ENCODE measurements at regions not wholly inside any gene's neighbourhood (a gene's known extent, or its start where the extent isn't known, plus 50 kb on each side); places are given as distances from the start of the nearest gene placed in this dataset.
"Not testable (repeated sequence)": the region's sequence is repeated elsewhere in the genome, so short reads cannot be mapped to it uniquely, and the experiment has no call there.

DNA sequence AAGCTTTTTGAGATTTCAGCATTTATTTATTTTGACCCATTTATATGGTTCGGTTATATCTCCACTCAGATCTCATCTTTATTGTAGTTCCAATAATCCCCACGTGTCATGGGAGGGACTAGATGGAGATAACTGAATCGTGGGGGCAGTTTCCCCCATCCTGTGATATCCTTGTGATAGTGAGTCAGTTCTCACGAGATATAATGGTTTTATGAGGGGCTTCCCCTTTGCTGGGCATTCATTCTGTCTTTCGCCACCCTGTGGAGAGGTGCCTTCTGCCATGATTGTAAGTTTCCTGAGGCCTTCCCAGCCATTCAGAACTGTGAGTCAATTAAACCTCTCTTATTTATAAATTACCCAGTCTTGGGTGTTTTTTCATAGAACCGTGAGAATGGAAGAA lies 96.5 kb upstream of the PCSK1 start:
- no peak for DNase-seq

DNA sequence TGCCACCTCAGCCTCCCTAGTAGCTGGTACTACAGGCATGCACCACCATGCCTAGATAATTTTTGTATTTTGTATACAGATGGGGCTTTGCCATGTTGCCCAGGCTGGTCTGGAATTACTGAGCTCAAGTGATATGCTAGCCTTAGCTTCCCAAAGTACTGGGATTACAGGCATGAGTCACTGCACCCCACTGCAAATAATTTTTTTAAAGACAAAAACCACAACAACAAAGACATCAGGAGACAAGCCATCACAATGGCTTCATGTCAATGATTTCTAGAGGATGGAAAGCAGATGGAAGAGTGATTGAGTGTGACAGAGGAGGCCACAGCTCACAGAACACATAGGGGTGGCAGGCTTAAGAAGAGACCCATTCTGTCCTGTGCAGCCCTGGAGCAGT lies 97.9 kb upstream of the PCSK1 start:
- no peak for DNase-seq

DNA sequence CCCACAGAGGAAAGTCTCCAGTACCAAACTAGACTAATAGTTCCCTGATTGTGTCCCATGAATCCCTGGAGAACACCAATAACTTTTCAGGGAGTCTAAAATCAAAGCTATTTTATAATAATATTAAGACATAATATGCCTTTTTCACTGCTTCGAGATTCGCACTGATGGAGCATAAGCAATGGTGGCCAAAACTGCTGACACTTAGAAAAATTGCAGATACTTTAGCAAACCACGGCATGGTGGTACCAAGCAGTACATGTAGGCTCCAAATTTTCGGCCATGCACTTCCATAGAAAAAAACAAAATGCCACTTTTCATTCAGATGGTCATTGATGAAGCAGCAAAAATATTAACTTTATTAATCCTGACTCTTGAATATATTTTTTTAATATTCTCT lies 100.3 kb upstream of the PCSK1 start:
- DNase-seq: no peak

DNA sequence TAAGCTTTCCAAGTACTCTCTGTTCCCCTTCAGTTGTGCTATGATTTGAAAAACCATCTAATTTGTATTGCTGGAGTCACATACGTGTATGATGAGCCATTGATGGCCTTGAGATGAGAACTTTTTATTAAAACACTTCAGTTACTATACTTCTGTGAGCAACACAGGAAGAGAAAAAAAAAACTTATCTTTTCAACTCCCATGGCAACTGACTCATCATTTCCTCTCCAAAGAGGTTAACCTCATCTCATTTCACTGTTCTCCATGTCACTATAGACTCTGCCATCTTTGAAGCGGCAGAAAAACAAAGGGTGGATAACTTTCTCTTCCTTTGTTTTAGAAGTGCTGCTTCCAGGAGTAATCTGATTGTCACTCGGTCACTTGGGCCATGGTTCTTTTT lies 104.3 kb upstream of the PCSK1 start:
- DNase-seq: no peak

DNA sequence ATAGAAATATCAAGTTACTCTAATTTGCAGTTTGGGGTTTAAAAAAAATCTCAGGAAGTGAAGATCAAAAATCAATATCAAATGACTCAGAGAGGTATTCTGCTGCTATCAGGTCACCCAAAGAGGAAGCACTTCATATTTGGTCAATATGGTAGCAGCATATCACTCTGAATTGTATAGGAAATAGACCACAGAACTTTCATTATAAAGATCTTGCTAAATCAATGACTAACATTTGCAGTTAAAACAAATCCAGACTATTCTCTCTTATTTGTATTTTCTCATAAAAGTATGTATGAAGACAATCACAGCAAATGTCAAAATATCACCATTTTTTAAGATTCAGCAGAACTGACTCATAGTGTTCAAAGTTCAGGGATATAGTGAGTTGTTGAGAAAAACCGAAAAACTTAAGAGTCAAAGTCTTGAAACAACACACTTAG lies 105.8 kb upstream of the PCSK1 start:
- no peak for DNase-seq

DNA sequence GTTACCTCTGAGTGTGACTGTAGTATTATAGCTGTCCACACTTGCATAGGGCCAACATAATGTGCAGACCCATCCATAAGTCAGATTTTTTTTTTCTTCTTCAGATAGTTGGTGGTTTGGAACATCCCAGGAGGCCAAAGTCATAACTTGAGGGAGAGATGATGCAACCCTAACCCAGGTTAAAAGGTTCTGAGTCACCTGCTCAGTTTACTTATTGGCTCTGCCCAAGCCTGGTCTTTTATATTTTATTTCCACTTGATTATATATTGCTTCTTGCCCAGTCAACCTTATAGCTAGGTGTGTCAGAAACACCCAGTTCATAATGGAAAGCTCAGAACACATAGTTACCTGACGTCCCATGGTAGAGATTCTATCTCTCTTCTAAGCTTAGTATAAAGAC lies 113.1 kb upstream of the PCSK1 start:
- no peak for DNase-seq

DNA sequence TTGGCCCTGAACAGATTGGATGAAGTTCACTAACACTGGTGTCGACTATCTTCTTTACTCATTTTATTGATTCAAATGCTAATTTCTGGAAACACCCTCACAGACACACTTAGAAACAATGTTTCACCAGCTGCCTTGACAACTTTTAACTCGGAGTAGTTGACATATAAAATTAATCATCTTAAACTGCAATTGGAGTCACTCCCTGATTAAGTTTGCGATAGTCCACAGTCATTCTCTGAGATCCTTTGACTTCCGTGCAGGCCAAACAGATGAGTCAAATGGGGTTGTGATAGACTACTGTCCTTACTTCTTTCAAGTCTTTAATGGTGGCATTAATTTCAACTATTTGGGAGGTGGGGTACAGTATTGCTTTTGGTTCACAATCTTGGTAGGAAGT lies 114.4 kb upstream of the PCSK1 start:
- no peak for DNase-seq

DNA sequence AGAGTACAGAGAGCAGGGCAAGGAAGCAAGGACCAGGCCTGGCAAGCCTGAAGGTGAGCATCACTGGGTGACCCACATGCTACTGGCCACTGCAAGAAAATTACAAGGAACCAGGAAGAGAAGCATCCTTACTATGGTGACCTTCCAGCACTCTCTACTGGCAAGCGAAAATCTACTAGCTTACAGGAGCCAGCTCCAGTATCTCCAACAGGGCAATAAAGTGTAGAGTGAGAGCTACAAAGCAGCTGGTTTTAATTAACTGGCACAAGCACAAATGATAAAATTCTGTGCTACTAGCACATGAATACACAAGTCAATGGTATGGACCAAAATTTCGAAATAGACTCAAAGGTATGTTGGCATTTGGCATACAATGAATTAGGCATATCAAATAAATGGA lies 113.3 kb upstream of the CAST start:
- no peak for DNase-seq

DNA sequence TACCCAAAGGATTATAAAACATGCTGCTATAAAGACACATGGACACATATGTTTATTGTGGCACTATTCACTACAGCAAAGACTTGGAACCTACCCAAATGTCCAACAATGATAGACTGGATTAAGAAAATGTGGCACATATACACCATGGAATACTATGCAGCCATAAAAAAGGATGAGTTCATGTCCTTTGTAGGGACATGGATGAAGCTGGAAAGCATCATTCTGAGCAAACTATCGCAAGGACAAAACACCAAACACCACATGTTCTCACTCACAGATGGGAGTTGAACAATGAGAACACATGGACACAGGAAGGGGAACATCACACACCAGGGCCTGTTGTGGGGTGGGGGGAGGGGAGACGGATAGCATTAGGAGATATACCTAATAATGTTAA lies 101.3 kb upstream of the CAST start:
- DNase-seq: not testable (repeated sequence)

DNA sequence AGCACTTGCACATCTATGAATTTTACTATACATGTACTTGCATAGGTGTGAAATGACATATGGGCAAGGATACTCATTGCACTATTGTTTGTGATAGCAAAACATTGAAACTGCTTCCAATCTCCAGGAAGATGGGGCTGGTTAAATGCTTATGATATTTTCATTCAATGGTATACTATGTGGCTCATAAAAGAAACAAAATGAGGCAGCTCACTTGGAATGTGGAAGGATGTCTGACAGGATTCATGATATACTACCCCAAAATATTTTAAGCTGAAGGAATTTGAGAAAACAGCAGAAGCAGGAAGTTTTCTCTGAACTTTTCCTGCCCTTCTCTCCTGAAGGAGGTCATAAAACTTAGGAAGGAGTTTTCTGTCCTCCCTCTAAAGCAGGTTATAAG lies 99.6 kb upstream of the CAST start:
- no peak for DNase-seq

DNA sequence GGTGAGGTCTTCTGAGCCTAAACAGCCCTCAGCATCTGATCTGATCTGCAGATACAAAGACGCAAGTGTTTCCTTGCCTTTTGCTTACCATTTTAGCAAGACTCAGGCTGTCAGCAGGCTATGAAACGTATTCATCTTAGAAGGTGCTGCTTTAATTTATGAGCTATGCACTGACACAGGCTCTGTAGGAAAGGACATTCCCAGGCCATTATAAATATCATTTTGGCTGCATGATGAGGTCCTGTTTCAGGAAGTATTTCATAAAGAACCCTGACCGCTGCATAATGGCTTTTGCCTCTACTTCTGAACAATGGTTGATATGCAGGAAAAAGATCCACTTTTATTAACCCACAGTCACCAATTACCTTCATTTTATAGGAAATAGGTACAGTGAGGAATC lies 98.4 kb upstream of the CAST start:
- DNase-seq: no peak

DNA sequence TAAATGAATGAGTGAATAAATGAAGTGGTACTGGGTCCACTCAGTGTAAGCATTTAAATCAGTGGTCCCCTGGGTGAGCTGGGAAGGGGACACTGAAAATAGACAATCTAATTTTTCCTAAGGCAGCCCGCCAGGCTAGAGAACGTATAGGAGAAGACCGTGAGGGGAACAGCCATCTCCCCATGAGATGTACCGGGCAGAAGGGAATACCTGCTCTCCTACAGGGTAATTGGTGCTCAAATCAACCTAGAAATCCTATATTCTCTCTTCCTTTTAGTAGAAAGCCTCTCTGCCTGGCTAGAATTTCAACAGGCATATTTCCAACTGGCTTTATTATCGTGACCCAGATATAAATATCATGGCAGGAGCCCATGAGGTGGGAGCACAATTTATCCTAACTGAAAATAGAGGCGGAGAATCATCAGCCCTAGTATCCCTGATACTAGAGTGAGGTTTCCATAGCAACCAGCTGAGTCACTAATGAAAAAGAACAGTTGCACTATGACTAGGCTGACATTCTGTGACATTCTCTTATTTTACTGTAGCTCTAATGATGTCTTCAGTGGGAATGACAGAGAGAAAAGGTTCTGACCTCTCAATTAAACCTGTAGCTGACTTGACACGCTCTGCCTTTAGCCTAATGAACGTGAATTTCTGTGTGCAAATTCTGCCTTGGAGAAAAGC lies 96.5 kb upstream of the CAST start:
- peak in 2 of 3 experiments; percentile 48 to 74 for DNase-seq

DNA sequence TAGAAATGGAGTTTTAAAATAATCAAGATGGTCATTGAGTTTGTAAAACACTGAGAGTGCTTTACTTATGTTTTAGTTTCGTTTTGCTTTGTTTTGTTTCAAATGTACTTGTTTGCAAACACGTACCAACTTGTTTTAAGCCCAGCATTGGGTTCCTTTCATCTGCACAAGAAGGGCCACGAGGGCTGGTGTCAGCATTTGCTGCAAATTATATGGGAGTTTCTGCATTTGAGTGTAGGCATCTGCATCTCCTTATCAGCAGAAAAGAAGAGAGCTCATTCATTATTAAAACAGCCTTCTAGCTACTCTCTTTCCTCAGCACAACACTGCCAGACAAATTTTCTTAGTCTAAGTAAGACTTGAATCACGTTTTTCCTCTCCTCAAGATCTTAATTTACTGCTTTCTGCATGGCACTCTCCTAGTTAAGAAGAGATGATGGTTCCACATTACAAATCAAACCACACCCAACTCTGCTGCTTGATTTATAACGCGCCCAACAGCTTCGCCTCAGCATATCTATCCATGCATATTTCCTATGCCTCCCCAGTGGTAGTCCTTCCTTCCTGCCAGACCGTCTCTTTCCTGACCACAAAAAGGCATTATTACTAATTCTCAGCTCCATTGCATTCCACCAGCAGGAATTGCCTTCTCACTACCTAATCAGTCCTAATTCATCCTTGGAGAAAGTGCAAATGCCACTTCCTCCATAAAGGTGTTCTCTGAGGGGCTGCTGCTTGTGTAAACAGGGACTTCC lies 95.2 kb upstream of the CAST start:
- peak in 1 of 3 experiments; percentile 23 for DNase-seq

DNA sequence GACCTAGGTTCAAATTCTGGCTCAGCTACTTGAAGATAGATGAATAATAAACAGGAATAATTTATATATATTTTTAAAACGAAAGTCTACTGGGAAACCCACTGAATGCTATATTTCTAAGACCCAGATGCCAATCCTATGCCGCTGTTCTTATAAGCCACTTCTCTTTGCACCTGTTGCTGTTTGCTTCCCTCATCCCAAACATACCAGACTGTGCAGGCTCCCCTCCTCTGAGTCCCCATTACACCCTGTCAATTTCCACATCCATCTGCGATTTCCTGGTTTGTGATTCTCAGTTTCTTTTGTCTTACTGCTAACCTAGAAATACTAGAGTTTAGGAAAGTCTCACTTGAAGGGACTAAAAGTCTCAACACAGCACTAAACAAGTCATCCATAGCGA lies 92.8 kb upstream of the CAST start:
- DNase-seq: peak in 1 of 3 experiments; percentile 55

DNA sequence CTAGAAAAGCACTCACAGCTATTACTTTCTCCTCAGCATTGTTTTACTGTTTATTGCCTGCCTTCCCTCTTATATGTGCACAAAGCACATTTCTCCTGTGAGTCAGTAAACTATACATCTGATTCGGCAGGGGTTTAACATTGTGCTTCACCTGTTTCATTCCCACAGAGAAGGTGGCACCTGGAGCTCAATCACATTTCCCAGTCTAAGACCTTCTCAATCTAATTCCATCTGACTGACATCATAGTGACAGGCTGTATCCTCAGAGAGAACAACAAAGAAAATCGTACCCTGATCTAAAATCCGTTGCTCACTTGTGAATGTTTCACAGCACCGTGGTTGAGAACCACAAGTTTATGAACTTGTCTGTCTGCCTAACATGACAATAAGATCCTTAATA lies 92.4 kb upstream of the CAST start:
- DNase-seq: peak in 2 of 3 experiments; percentile 13 to 55

DNA sequence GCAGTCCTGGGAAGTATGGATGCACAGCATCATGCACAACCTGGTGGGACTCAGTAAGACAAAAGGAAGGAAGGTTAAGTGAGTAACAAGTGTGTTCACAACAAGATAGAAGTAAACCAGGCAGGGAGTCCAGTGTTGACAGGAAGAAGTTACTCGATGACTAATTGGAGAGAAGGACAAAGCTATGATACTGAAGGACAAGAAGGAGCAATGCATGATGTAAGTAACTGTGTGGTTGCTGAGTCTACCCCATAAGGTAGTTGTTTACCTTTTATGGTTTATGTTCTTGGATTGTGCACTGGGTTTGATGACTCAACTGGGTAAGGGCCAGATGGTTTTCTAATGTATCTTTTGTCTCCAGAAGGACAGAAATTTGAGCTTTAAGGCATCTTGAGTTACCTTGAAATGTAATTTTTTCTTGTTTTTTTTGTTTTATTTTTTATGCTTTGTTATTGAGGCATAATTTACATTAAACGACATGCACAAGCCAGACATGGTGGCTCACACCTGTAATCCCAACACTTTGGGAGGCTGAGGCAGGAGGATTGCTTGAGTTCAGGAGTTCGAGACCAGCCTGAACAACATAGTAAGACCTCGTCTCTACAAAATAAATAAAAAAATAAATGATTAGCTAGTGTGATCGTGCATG lies 89.2 kb upstream of the CAST start:
- no peak for DNase-seq

DNA sequence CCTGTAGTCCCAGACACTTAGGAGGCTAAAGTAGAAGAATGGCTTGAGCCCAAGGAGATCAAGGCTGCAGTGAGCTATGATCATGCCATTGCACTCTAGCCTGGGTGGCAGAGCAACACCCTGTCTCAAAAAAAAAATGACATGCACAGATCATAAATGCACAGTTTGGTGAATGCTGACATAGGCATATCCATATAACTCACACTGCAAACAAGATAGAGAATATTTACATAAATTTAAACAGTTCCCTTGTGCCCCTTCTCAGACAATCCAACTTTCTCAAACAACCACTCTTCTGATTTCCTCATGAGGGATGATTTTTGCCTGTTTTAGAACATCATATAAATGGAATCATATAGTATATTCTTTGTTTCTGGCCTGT lies 88.7 kb upstream of the CAST start:
- DNase-seq: no peak

DNA sequence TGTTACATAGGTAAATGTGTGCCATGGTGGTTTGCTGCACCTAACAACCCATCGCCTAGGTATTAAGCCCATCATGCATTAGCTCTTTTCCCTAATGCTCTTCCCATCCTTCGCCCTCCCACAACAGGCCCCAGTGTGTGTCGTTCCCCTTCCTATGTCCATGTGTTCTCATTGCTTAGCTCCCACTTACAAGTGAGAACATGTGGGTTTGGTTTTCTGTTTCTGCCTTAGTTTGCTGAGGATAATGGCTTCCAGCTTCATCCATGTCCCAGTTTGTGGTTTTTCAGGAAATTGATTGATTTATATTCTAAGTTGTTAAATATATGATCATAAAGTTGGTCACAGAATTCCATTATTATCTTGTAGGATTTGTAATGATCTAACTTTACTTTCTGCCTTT lies 85.3 kb upstream of the CAST start:
- DNase-seq: no peak

DNA sequence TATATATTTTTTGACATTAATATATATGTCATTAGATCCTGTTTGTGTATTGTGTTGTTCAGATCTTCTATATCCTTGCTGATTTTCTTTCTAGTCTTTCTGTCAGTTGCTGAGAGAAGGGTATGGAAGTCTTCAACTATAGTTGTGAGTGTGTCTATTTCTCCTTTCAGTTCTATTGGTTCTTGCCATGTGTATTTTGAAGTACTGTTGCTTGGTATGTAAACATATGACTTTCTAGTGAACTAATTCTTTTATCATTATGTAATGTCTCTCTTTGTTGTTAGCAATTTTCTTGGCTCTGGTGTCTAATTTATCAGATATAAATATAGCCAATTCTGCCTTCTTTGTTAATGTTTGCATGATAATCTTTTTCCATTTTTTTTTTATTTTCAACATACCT lies 84.3 kb upstream of the CAST start:
- no peak for DNase-seq

DNA sequence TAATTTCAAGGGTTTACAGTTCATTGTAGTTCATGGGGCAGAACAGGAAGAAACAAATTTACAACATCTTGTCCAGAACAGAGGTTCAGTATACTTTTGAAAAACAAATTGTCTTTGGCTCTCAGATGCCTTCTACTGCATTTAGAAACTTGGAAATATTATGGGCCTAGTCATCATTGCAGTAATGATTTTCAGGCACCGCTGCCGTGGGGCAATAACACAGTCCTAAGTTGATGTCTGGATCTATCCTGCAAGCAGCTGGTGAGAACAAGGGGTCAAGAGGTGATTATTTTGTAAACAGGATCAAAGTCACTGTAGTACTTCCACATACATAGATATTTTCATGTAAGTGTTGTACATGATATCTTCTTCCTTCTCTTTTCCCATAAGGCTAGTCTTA lies 82.5 kb upstream of the CAST start:
- no peak for DNase-seq

DNA sequence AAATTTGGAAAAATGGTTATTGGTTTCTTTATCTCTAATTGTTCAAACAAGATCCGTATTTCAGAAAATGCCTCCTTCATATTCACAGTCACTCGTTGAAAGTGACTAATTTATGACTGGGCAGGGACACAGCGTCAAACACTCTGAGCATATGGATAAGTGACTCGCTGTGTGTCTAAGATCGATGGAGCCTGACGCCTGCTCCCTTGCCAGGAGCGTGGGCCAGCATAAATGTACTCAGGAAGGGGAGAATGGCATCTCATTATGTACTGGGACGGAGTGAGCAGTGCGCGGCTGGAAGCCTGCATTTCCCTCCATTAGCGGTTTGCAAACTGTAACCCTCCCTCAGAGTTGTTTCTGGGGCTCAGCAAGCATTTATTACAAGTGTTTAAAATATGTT lies 79.8 kb upstream of the CAST start:
- peak; percentile 51 to 86 (median 86) for DNase-seq

DNA sequence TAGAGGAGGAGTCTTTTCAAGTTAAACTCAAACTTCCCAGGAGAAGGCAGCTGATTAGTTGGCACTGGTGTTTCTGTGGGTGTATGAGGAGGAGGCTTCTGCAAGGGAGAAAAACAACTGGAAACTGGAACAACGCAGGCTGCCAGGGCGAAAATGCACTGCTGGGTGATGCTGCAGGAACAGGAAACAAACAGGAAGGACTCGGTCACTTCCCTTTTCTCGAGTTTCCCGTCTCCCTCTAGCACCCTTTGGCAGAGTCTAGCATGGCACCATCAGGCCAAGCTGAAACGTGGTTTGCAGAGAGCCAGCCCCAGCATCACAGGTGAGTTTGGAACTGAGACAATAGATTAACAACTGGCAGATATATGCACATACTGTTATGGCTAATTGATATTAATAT lies 77.5 kb upstream of the CAST start:
- no peak for DNase-seq

DNA sequence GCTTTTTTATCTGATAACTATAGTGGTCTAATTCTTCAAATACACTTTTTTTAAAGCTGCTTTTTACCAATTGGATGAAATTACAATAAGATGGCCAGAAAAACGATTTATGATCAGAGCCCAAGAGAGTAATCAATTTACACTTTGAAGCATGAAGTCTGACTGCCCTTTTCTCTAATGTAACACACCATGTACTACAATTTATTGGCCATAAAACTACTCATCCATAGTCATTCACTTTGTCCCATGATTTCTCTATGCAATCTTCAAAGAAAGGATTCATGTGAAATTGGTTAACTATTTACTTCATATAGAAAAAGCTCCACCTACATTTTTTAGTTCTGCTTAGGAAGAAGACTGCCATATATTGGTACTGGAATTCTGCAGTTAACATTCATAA lies 73.6 kb upstream of the CAST start:
- no peak for DNase-seq

DNA sequence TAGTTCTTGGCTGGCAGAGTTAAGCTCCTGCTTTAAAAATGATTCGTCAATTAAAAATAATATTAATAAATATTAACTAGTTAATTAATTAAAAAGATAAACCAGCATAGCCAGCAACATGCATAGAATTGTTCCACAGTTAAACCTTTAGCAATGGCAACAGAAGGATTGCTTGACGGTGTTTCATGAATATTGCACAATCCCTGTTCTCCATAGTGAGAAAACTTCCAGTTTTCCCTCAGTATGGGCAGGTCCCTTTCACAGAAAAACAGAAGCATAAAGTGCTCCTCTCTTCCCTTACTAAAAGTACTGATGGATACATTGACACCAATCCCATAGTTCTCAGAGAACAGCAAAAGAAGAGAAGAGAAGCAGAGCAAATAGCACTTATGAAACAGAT lies 71.4 kb upstream of the CAST start:
- DNase-seq: no peak
